NOMO-1 treated with dmso at 0.1 percent for 144 hours (cell line): ENCODE measurements at regions not wholly inside any gene's neighbourhood (a gene's known extent, or its start where the extent isn't known, plus 50 kb on each side); places are given as distances from the start of the nearest gene placed in this dataset.
"Not testable (repeated sequence)": the region's sequence is repeated elsewhere in the genome, so short reads cannot be mapped to it uniquely, and the experiment has no call there.

Experiments
- DNase-seq: peaks from one replicate; lab custom pipeline; 2025; ENCODE audit not compliant: unreplicated experiment; lab: John Stamatoyannopoulos, UW

DNA sequence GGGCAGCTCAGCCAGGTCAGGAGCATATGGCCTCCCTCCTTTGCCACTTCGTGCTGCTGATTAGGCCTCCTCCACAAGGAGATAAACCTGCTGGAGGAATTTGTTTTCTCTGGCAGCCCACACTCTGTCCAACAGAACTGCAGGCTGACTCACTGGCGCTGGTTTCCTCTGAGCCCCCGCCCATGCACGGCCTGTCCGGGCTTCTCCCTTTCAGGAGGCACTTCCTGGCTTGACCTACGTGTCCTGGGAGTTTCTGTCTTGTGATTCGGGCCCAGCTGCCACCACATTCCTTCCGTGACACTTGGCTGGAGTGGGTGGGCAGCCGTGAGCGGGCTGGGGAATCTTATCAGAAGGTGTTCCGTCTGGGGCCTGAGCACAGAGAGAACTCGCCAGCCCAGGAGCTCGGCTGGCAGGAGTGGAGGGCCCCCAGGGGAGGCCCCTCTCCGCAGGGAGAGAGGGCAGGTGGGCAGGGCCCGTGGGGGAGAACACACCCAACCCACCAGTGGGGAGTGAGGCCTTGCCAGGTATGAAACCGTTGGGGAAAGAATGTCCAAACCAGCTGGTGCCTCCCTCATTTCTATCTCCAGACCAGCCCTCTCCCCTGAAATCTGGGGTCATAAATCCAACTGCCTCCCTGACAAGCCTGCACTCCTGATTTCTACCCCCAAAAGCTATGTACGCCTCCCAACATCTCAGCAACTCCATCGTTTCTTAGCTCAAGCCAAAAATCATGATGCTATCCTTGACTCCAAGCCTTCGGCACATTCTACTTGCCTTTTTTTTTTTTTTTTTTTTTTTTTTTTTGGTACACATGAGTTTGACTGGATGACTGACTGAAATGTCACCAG lies 110.6 kb upstream of the MEF2A start:
- DNase-seq, result no peak

DNA sequence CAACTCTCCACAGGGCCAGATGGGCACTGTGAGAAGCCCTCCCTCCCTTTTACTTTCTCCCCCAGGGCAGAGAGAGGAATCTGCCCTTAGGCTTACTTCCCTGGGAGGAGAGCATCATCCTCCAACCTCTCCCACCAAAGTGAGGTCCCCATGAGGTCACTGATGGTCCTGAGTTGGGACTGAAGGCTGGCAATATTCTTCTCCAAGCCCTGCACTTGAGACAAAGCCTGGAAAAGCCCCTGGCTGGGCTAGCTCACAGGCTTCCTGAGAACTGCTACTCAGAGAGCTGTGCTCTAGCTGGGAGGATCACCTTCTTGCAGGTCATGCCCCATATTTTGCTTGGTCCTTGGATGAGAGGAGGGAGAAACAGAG lies 110.0 kb upstream of the MEF2A start:
- DNase-seq, result no peak

GRCh38 chr15:99464137-99464536 lies 101.6 kb upstream of the MEF2A start:
- DNase-seq, result no peak

GRCh38 chr15:99466701-99467337 lies 99.0 kb upstream of the MEF2A start:
- no peak for DNase-seq

DNA sequence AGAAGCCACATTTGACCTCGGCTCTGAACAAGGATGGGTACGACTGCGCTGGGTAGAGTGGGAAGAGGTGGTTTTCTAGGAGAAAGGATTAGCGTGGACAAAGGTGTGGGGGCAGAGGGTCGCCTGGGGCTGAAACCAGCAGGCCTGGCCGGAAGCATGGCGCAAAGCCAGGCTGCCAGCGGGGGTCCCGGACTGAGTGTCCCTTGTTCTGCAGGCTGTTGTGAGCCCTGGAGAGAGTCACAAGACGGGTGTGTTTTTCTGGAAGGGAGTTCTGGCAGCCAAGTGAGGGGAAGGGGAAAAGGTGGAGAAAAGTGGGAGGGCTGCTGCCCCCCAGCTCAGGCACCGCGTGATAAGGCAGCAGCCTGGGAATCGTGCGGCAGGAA lies 98.5 kb upstream of the MEF2A start:
- DNase-seq, result no peak

- DNase-seq, result no peak
Measured at GRCh38 chr15:99467853-99468464, 97.8 kb upstream of the MEF2A start.

- not testable (repeated sequence) for DNase-seq
Measured at GRCh38 chr15:99470204-99470603, 95.6 kb upstream of the MEF2A start.

GRCh38 chr15:99472416-99473145 lies 93.2 kb upstream of the MEF2A start:
- DNase-seq, result no peak

DNA sequence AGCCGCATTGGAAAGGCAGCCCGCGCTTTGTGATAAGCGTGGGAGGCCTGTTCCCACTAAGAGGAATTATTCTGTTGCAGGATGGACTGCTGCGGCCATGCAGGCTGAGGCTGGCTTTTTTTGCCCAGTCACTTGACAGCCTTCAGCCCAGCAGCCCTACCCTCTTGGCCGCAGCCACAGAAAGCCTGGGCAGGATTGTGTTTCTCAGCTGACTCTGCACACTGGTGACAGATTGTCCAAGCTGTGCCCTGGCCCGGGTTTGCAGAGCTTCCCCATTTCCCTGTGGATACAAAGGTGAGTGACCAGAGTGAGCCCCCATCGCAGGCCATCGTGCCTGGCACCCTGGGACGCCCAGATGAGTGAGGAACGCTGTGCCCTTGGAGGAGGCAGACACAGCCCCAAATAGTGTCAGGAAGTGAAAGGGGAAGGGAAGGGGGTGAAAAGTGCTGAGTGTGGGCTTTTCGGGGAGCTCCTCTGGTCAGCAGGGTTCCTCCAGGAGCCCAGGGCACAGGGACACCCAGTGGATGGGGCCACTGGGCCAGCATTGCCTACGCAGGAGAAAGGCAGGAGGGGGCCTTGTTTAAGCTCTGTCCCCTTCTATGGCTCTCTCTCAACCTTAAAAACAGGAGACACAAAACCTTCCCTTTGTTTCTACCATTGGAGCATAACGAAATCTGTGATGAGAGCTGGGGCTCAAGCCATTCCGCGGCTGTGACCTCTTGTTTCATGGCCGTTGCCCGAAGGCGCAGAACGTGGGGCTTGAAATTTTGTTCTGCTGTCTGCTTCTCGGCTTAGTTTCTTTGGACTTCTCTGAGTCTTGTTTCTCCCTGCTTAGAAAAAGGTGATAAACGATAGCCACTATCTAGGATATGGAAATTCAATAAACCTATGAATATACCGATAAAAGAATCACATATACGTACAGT lies 91.5 kb upstream of the MEF2A start:
- DNase-seq, result no peak

DNA sequence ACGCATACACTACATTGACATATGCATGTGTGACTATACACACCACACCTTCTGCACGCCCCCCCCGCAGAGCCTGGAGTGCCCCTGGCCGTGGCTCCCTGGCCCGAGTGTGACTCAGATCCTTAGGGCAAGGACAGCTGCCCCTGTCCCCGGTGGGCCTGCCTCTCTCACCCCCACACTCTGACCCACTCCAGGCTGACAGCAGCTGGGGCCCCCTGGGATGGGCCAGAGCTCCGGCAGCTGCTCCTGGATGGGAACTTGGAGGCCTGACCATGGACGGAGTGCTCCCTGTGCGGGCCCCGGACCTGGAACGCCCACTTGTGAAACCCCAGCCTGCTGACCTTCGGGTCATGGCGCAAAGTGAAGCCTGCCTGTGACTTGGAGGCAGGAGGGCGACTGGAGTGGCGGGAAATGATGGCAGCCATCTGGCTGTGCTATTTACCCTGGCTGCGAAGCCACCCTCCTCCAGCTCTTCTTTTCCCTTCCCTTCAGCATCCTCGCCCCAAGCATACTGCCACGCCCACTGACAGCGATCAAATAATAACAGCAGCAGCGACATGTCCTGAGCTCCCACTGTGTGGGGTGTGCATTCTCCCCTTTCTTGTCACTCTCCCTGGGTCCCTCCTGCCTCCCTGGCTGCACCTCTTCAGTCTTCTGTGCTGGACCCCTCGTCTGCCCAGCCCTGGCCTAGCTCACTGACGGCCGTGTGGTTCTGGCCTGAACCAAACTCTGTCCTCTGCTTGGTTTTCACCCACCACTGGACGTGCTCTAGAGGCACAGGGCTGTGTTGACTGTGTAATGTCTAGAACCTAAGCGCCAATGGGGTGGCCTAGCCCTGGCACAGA lies 90.7 kb upstream of the MEF2A start:
- no peak for DNase-seq

- no peak for DNase-seq
Measured at GRCh38 chr15:99475754-99476412, 89.9 kb upstream of the MEF2A start.

GRCh38 chr15:99476413-99477222 lies 89.2 kb upstream of the MEF2A start:
- DNase-seq, result peak; percentile 60

GRCh38 chr15:99477791-99478471 lies 87.9 kb upstream of the MEF2A start:
- DNase-seq, result no peak

DNA sequence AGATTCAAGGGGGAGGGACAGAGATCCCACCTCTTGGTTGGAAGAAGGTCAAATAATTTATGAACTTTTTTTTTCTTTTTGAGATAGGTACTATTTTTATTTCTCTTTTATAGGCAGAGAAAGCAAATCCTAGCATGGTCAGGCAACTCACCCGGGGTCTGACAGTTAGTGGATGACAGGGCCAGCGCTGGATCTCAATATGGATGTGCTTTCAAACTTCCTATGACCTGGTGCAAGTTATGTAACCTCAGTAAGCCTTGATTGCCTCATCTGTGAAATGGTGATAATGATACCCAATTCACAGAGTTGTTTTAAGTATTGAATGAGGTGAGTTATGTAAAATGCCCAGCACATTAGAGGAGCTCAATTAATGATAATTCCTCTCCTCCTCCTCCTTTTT lies 86.8 kb upstream of the MEF2A start:
- no peak for DNase-seq

GRCh38 chr15:99480016-99480810 lies 85.6 kb upstream of the MEF2A start:
- DNase-seq, result no peak

DNA sequence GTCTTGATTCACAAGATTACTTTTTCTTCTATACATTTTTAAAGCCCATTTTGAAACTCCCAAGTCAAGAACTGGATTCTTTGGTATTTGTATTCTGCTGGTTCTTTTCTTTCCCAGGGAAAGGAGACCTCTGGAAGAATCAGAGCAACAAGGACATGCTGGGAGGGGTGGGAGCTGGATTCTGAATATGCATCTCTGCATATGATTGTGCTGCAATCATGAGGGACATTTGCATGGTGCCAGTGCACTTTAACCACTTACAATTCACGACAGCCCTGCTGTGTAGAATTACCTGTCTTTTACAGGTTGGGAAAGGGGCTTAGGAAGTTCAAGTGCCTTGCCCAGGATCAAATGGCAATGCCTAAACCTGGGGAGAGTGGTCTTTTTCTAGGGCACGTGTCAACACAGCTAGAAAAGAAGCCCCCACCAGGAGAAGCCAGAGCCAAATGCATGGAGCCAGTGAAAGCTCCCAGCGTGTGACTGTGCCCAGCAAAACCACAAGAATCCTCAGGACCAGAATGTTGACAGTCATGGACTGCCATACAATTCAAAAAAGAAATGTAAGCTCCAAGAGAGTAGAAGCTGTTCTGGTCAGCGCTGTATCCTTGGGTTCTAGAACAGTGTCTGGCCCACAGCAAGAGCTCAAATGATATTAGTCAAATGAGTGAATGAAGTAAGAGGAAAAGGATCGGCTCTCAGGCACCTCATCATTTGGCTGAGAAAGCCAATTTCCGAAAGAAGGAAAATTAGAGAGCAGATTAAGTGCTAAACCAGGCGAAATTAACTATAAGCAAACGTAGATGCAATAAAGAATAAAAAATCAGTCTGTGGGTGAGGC lies 84.5 kb upstream of the MEF2A start:
- no peak for DNase-seq
